SH-SY5Y (cell line): ENCODE measurements at regions not wholly inside any gene's neighbourhood (a gene's known extent, or its start where the extent isn't known, plus 50 kb on each side); places are given as distances from the start of the nearest gene placed in this dataset.

Source experiments
- GATA2 ChIP-seq: IDR thresholded peaks from 2 replicates; pipeline ENCODE4 v1.6.1; 2011; ENCODE audit warnings: mild to moderate bottlenecking, low read depth, low read length
- GATA3 ChIP-seq: IDR thresholded peaks from 2 replicates; pipeline ENCODE4 v1.6.1; 2011; ENCODE audit warnings: low read depth, mild to moderate bottlenecking, low read length, moderate library complexity

- TF ChIP-seq GATA3, result no peak
- no peak for TF ChIP-seq GATA2
Measured at GRCh38 chr5:138645778-138646575, 70.8 kb upstream of the HSPA9 start.
